SK-N-MC (cell line): ENCODE measurements at regions not wholly inside any gene's neighbourhood (a gene's known extent, or its start where the extent isn't known, plus 50 kb on each side); places are given as distances from the start of the nearest gene placed in this dataset.

Experiments used
- EZH2 ChIP-seq: fragments of 200-600 bp; sonication (generic); IDR thresholded peaks from one replicate; pipeline ENCODE4 v1.6.1; 2017; ENCODE audit warnings: antibody characterized with exemption
- FOXP2 ChIP-seq: optimal IDR thresholded peaks from 2 replicates; pipeline ENCODE3; 2011; ENCODE audit warnings: mild to moderate bottlenecking, moderate library complexity; ENCODE audit not compliant: insufficient read depth; ENCODE audit errors: extremely low read length, control extremely low read depth
- POLR2AphosphoS5 ChIP-seq: IDR thresholded peaks from 2 replicates; pipeline ENCODE4 v1.6.1; 2012; ENCODE audit warnings: mild to moderate bottlenecking, low read depth, low read length, borderline replicate concordance

GRCh38 chr4:145396581-145396980, 85.1 kb upstream of the SMAD1 start:
- TF ChIP-seq POLR2AphosphoS5 (no peak), EZH2 (no peak), FOXP2 (no peak)
